Stomach (tissue), 8 donors: ENCODE measurements at regions not wholly inside any gene's neighbourhood (a gene's known extent, or its start where the extent isn't known, plus 50 kb on each side); places are given as distances from the start of the nearest gene placed in this dataset.

Experiments
- DNase-seq, 2 donors: peaks; one replicate each; pipeline versions ENCODE4 v3.0.0 to v3.0.0-alpha.2; 2013 to 2019
- H3K27ac ChIP-seq, 5 donors: fragments of 200-600 bp in 4 of 5; sonication (generic) in 4 of 5; one replicate each; pipeline ENCODE4 v1.5.1; 2013 to 2019; ENCODE audit warnings: mild to moderate bottlenecking in 1 of 5, moderate library complexity in 1 of 5
- H3K27me3 ChIP-seq, 3 donors: fragments of 200-600 bp; sonication (generic); one replicate each; pipeline ENCODE4 v1.5.1; 2017 to 2019; ENCODE audit warnings: mixed run types in 1 of 3
- H3K36me3 ChIP-seq, 4 donors: fragments of 200-600 bp; sonication (generic); 1 replicate in 3 of 4; 2 replicates in 1 of 4; pipeline ENCODE4 v1.5.1; 2016 to 2019
- H3K4me1 ChIP-seq, 4 donors: fragments of 200-600 bp; sonication (generic); one replicate each; pipeline ENCODE4 v1.5.1; 2016 to 2019
- H3K4me3 ChIP-seq, 4 donors: fragments of 200-600 bp; sonication (generic) in 3 of 4; one replicate each; pipeline ENCODE4 v1.5.1; 2016 to 2019; ENCODE audit warnings: mild to moderate bottlenecking in 1 of 4
- H3K9me3 ChIP-seq, 4 donors: fragments of 200-600 bp; sonication (generic); one replicate each; pipeline ENCODE4 v1.5.1; 2016 to 2019
- CTCF ChIP-seq, 7 experiments: fragments of 450-650 bp in 4 of 7; fragments of 200-600 bp in 3 of 7; sonication (generic) in 3 of 7; IDR thresholded peaks; one replicate each; pipeline ENCODE4 v1.5.1; 2016 to 2019; ENCODE audit warnings: antibody characterized with exemption in 7 of 7, control low read depth in 2 of 7, mild to moderate bottlenecking in 1 of 7
- EP300 ChIP-seq: sonication (generic); formaldehyde crosslinking; IDR thresholded peaks from one replicate; pipeline ENCODE4 v1.6.1; 2017; ENCODE audit warnings: antibody characterized with exemption
- POLR2A ChIP-seq, 4 donors: fragments of 450-650 bp; IDR thresholded peaks; one replicate each; pipeline ENCODE4 v1.6.1; 2016; ENCODE audit warnings: antibody characterized with exemption in 4 of 4, control low read depth in 2 of 4, mild to moderate bottlenecking in 1 of 4, moderate library complexity in 1 of 4
- POLR2AphosphoS5 ChIP-seq, 3 donors: sonication (generic); formaldehyde crosslinking; IDR thresholded peaks; one replicate each; pipeline ENCODE4 v1.6.1; 2016; ENCODE audit warnings: antibody characterized with exemption in 3 of 3
- WGBS, 5 donors: extraction: QIAGEN DNeasy Blood & Tissue Kit in 3 of 5; methylation state at CpG; one replicate each; pipeline versions ENCODE4 v1.1.5 to v1.1.7; 2013 to 2018; 5-methylcytosine and 5-hydroxymethylcytosine counted together
- intact Hi-C: fragments of 100-400 bp; cut with DNase I; formaldehyde crosslinking; loops from one replicate; pipeline ENCODE4 v1.15.1; 2023; ENCODE audit warnings: low total_unique reads
- donor health status: healthy with polysubstance abuse.
- donor health status: Bipolar disorder and iron deficiency.
- donor health status: healthy.

GRCh38 chr1:221517961-221518360 is 223.9 kb downstream of the DUSP10 start:
- no peak overlapping the region for H3K27ac ChIP-seq
- H3K4me3 ChIP-seq: no peak overlapping the region
- H3K36me3 ChIP-seq: no peaks in the 10 kb centered on the region
- H3K4me1 ChIP-seq: no peaks in the 10 kb centered on the region
- no peak for TF ChIP-seq EP300
- TF ChIP-seq CTCF (IDR thresholded peaks at IDR 0.05): no peak
- TF ChIP-seq POLR2A (IDR thresholded peaks at IDR 0.05): no peak
- TF ChIP-seq POLR2AphosphoS5 (IDR thresholded peaks at IDR 0.05): no peak
- intact Hi-C loops: no loop called here
- WGBS, 5 donors: 90 to 100% (median 91%) methylated on average over 1 of the region's 1 CpG
- H3K27me3 ChIP-seq: no peaks in the 10 kb centered on the region
- no peak for DNase-seq
- H3K9me3 ChIP-seq: no peaks in the 10 kb centered on the region

GRCh38 chr1:221520250-221520649 is 221.6 kb downstream of the DUSP10 start:
- H3K4me3 ChIP-seq: no peak overlapping the region
- H3K4me1 ChIP-seq: no peaks in the 10 kb centered on the region
- no peaks in the 10 kb centered on the region for H3K27me3 ChIP-seq
- DNase-seq: no peak
- no peaks in the 10 kb centered on the region for H3K9me3 ChIP-seq
- intact Hi-C loops: no loop called here
- no peaks in the 10 kb centered on the region for H3K36me3 ChIP-seq
- H3K27ac ChIP-seq: no peak overlapping the region
- no peak for TF ChIP-seq EP300
- TF ChIP-seq POLR2A (IDR thresholded peaks at IDR 0.05): no peak
- no peak for TF ChIP-seq CTCF (IDR thresholded peaks at IDR 0.05)
- WGBS, 5 donors: 81 to 95% (median 85%) methylated on average over 1 of the region's 1 CpG

GRCh38 chr1:221521686-221522085 is 220.2 kb downstream of the DUSP10 start:
- Histone ChIP-seq H3K9me3 (no peaks in the 10 kb centered on the region), H3K4me3 (no peak overlapping the region), H3K4me1 (no peaks in the 10 kb centered on the region), H3K27ac (no peak overlapping the region), H3K27me3 (no peaks in the 10 kb centered on the region), H3K36me3 (no peaks in the 10 kb centered on the region)
- no peak for DNase-seq
- intact Hi-C loops: no loop called here
- 86 to 94% (median 91%) methylated on average over 3 of the region's 3 CpGs for WGBS, 5 donors
- TF ChIP-seq POLR2AphosphoS5 (IDR thresholded peaks at IDR 0.05): no peak
- no peak for TF ChIP-seq POLR2A (IDR thresholded peaks at IDR 0.05)
- TF ChIP-seq EP300: no peak
- no peak for TF ChIP-seq CTCF (IDR thresholded peaks at IDR 0.05)

GRCh38 chr1:221522529-221522940 is 219.4 kb downstream of the DUSP10 start:
- Histone ChIP-seq H3K9me3 (no peaks in the 10 kb centered on the region), H3K27ac (no peak overlapping the region), H3K36me3 (no peaks in the 10 kb centered on the region), H3K27me3 (no peaks in the 10 kb centered on the region), H3K4me1 (no peaks in the 10 kb centered on the region), H3K4me3 (no peak overlapping the region)
- no peak for DNase-seq
- TF ChIP-seq CTCF (IDR thresholded peaks at IDR 0.05): no peak
- TF ChIP-seq POLR2A (IDR thresholded peaks at IDR 0.05): no peak
- no peak for TF ChIP-seq POLR2AphosphoS5 (IDR thresholded peaks at IDR 0.05)
- TF ChIP-seq EP300: no peak
- WGBS, 5 donors: 69 to 92% (median 76%) methylated on average over 2 of the region's 2 CpGs
- intact Hi-C loops: no loop called here

GRCh38 chr1:221525749-221526148 is 216.1 kb downstream of the DUSP10 start:
- 52 to 71% (median 60%) methylated on average over 2 of the region's 2 CpGs for WGBS, 5 donors
- Histone ChIP-seq H3K27me3 (no peaks in the 10 kb centered on the region), H3K36me3 (no peaks in the 10 kb centered on the region), H3K9me3 (no peaks in the 10 kb centered on the region), H3K27ac (no peak overlapping the region), H3K4me1 (no peaks in the 10 kb centered on the region), H3K4me3 (no peak overlapping the region)
- intact Hi-C loops: no loop called here
- no peak for TF ChIP-seq POLR2AphosphoS5 (IDR thresholded peaks at IDR 0.05)
- TF ChIP-seq CTCF (IDR thresholded peaks at IDR 0.05): no peak
- TF ChIP-seq POLR2A (IDR thresholded peaks at IDR 0.05): no peak
- TF ChIP-seq EP300: no peak
- no peak for DNase-seq
